ENCODE measurements at regions not wholly inside any gene's neighbourhood (a gene's known extent, or its start where the extent isn't known, plus 50 kb on each side); places are given as distances from the start of the nearest gene placed in this dataset.

DNA sequence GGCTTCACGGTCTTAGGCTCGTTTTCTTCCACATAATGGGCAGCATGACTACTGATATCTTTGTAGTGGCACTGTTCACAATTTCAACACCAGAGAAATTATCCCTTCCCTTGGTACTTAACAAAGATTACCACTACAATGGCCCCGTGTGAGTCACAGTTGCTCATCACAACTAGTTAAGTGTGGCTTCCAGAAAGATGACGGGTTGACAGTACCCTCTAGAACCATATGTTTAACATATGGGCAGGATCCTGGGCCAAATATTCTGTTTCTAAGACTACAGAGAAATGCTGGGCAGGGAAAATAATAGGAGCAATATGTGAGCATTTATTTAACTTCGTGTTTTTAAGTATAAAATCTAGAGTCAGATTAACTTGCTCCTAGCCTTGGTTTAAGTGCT lies 780.1 kb upstream of the LINC00305 start:
- no peaks in the 10 kb centered on the region for H3K27me3 ChIP-seq (ENCODE audit: low read depth, low read length)
- no peak overlapping the region for H3K4me3 ChIP-seq (ENCODE audit: low read length)
- no peaks in the 10 kb centered on the region for H3K79me2 ChIP-seq (ENCODE audit: low read length)
- no peak for TF ChIP-seq EZH2phosphoT487 (IDR thresholded peaks at IDR 0.05; ENCODE audit: low read depth)
- TF ChIP-seq, protein P1, sequence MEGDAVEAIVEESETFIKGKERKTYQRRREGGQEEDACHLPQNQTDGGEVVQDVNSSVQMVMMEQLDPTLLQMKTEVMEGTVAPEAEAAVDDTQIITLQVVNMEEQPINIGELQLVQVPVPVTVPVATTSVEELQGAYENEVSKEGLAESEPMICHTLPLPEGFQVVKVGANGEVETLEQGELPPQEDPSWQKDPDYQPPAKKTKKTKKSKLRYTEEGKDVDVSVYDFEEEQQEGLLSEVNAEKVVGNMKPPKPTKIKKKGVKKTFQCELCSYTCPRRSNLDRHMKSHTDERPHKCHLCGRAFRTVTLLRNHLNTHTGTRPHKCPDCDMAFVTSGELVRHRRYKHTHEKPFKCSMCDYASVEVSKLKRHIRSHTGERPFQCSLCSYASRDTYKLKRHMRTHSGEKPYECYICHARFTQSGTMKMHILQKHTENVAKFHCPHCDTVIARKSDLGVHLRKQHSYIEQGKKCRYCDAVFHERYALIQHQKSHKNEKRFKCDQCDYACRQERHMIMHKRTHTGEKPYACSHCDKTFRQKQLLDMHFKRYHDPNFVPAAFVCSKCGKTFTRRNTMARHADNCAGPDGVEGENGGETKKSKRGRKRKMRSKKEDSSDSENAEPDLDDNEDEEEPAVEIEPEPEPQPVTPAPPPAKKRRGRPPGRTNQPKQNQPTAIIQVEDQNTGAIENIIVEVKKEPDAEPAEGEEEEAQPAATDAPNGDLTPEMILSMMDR (IDR thresholded peaks at IDR 0.05; ENCODE audit: low read depth, low read length): no peak
- H3K36me3 ChIP-seq (replicated peaks; ENCODE audit: low read depth, low read length): no peaks in the 10 kb centered on the region
- no peak overlapping the region for H2AFZ ChIP-seq (ENCODE audit: low read depth, low read length)
- no peaks in the 10 kb centered on the region for H4K20me1 ChIP-seq (ENCODE audit: insufficient read depth, low read length)
- H3K9ac ChIP-seq (ENCODE audit: low read length): no peak overlapping the region
- H3K4me1 ChIP-seq (ENCODE audit: low read length): no peaks in the 10 kb centered on the region
- no peak overlapping the region for H3K27ac ChIP-seq (ENCODE audit: low read length)
- no peak overlapping the region for H3K4me2 ChIP-seq (ENCODE audit: low read length)
- no peaks in the 10 kb centered on the region for H3K9me3 ChIP-seq (ENCODE audit: insufficient read depth, low read length)

DNA sequence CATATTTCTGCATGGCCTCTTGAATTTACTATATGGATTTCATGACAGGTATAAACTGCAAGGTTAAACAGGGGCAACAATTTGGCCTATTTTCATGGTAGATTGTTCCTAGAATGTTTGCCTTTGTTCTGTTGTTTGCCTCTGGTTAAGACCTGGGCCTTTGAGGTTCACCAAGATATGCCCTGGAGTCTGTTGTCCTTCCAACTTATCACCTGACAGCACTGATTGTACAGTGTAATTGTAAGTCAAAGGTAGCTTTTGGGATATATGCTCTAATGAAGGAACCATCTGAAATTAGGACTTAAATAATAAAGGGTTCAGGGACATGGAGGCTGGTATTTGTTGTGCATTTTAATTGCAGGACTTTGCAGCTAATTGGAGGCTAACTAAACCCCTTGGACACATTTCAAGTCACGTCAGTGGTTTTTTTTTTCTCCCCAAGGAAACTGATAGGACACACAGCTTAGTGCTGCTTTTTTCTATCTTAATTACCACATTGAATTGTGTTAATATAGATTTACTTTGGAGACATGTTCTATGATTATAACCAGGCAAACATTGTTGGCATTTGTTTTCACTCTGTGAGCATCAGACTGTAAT lies 771.2 kb upstream of the LINC00305 start:
- TF ChIP-seq EZH2phosphoT487 (IDR thresholded peaks at IDR 0.05; ENCODE audit: low read depth): no peak
- TF ChIP-seq, protein P1 (IDR thresholded peaks at IDR 0.05; ENCODE audit: low read depth, low read length): no peak
- no peak overlapping the region for H3K4me3 ChIP-seq (ENCODE audit: low read length)
- no peak overlapping the region for H3K4me2 ChIP-seq (ENCODE audit: low read length)
- no peaks in the 10 kb centered on the region for H3K4me1 ChIP-seq (ENCODE audit: low read length)
- H3K9ac ChIP-seq (ENCODE audit: low read length): no peak overlapping the region
- no peaks in the 10 kb centered on the region for H3K27me3 ChIP-seq (ENCODE audit: low read depth, low read length)
- H3K9me3 ChIP-seq (ENCODE audit: insufficient read depth, low read length): no peaks in the 10 kb centered on the region
- no peak overlapping the region for H3K27ac ChIP-seq (ENCODE audit: low read length)
- no peaks in the 10 kb centered on the region for H4K20me1 ChIP-seq (ENCODE audit: insufficient read depth, low read length)
- no peaks in the 10 kb centered on the region for H3K36me3 ChIP-seq (replicated peaks; ENCODE audit: low read depth, low read length)
- no peaks in the 10 kb centered on the region for H3K79me2 ChIP-seq (ENCODE audit: low read length)
- no peak overlapping the region for H2AFZ ChIP-seq (ENCODE audit: low read depth, low read length)

DNA sequence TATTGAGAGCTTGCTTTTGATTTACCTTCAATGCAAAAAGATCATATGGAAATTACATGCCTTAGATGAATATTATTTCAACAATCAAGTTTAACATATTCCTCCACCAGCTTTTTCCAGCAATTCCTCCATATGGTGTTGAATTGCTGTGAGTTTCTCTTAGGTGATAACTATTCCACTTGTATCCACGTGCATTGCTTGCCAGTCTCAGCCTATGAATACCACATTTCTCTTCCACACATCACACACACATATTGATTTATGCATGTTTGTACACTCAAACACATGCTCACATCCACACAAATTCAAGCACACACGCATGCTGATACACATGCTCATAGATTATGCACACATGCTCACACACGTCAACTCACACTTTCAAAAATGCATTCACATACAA lies 770.0 kb upstream of the LINC00305 start:
- no peaks in the 10 kb centered on the region for H4K20me1 ChIP-seq (ENCODE audit: insufficient read depth, low read length)
- no peak overlapping the region for H3K4me2 ChIP-seq (ENCODE audit: low read length)
- H3K4me3 ChIP-seq (ENCODE audit: low read length): no peak overlapping the region
- H3K27ac ChIP-seq (ENCODE audit: low read length): no peak overlapping the region
- H3K9ac ChIP-seq (ENCODE audit: low read length): no peak overlapping the region
- no peaks in the 10 kb centered on the region for H3K36me3 ChIP-seq (replicated peaks; ENCODE audit: low read depth, low read length)
- no peaks in the 10 kb centered on the region for H3K9me3 ChIP-seq (ENCODE audit: insufficient read depth, low read length)
- H3K27me3 ChIP-seq (ENCODE audit: low read depth, low read length): no peaks in the 10 kb centered on the region
- TF ChIP-seq, protein P1 (IDR thresholded peaks at IDR 0.05; ENCODE audit: low read depth, low read length): no peak
- TF ChIP-seq EZH2phosphoT487 (IDR thresholded peaks at IDR 0.05; ENCODE audit: low read depth): no peak
- H2AFZ ChIP-seq (ENCODE audit: low read depth, low read length): no peak overlapping the region
- no peaks in the 10 kb centered on the region for H3K4me1 ChIP-seq (ENCODE audit: low read length)
- no peaks in the 10 kb centered on the region for H3K79me2 ChIP-seq (ENCODE audit: low read length)

GRCh38 chr18:64893349-64893748 lies 744.5 kb upstream of the LINC00305 start:
- Histone ChIP-seq H3K9ac (ENCODE audit: low read length) (no peak overlapping the region), H3K4me2 (ENCODE audit: low read length) (no peak overlapping the region), H3K4me1 (ENCODE audit: low read length) (no peaks in the 10 kb centered on the region), H3K36me3 (replicated peaks; ENCODE audit: low read depth, low read length) (no peaks in the 10 kb centered on the region), H3K27ac (ENCODE audit: low read length) (no peak overlapping the region), H3K27me3 (ENCODE audit: low read depth, low read length) (no peaks in the 10 kb centered on the region), H3K79me2 (ENCODE audit: low read length) (no peaks in the 10 kb centered on the region), H4K20me1 (ENCODE audit: insufficient read depth, low read length) (no peaks in the 10 kb centered on the region), H3K4me3 (ENCODE audit: low read length) (no peak overlapping the region), H2AFZ (ENCODE audit: low read depth, low read length) (no peak overlapping the region), H3K9me3 (ENCODE audit: insufficient read depth, low read length) (no peaks in the 10 kb centered on the region)
- TF ChIP-seq, protein P1 (IDR thresholded peaks at IDR 0.05; ENCODE audit: low read depth, low read length): no peak
- TF ChIP-seq EZH2phosphoT487 (IDR thresholded peaks at IDR 0.05; ENCODE audit: low read depth): no peak

All from OCI-LY3 (cell line).